HG03521 (cell line): ENCODE measurements at regions not wholly inside any gene's neighbourhood (a gene's known extent, or its start where the extent isn't known, plus 50 kb on each side); places are given as distances from the start of the nearest gene placed in this dataset.
"Not testable (repeated sequence)": the region's sequence is repeated elsewhere in the genome, so short reads cannot be mapped to it uniquely, and the experiment has no call there.

Source experiments
- ATAC-seq: cut with Tn5 transposase; IDR thresholded peaks from one replicate; pipeline ENCODE4 v1.9.1; 2021; ENCODE audit warnings: mild to moderate bottlenecking, moderate library complexity; ENCODE audit not compliant: unreplicated experiment

DNA sequence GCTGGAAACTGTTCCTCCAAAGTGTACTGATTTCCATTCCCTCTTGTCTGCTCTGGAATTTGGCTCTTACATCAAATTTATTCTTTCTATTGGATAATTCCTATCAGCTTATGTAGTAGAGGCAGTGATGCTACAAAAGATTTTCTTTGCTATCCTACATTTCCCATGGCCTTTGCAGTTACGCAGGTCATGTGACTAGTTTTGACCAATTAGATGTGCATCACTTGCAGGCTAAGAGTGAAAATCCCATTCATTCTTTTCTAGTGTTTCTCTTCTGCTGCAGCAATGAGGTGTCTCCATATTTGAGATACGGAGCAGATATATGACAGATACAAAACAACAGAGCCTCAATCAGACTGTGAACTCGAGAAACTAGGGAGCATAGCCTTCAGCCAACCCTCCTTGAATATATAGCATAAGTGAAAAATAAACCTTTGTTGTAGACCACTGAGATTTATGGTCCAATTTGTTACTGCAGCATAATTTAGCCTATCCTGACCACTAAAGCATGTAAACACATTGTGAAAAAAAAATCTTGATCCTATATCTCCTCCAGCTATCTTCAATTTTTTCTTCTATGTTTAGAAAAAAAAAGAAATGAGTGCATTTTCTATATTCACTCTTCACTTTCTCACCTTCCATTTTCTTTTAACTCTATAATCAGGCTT lies 102.0 kb downstream of the HNMT start:
- no peak for ATAC-seq

GRCh38 chr2:138066841-138067240 lies 102.6 kb downstream of the HNMT start:
- ATAC-seq, result no peak

GRCh38 chr2:138068669-138069068 lies 104.4 kb downstream of the HNMT start:
- not testable (repeated sequence) for ATAC-seq

DNA sequence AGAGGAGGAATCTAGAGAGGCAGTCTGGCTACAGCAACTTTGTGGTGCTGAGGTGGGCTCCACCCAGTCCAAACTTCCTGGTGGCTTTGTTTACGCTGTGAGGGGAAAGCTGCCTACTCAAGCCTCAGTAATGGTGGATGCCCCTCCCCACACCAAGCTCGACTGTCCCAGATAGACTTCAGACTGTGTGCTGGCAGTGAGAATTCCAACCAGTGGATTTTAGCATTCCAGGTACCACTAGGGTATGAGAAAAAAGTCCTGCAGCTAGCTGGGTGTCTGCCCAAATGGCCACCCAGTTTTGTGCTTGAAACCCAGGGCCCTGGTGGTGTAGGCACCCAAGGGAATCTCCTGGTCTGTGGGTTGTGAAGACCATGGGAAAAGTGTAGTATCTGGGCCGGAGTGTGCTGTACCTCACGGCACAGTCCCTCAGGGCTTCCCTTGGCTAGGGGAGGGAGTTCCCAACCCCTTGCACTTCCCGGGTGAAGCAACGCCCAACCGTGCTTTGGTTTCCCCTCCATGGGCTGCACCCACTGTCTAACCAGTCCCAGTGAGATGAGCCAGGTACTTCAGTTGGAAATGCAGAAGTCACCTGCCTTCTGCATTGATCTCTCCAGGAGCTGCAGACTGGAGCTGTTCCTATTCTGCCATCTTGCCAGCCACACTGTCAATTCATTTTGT lies 106.9 kb downstream of the HNMT start:
- ATAC-seq, result not testable (repeated sequence)

DNA sequence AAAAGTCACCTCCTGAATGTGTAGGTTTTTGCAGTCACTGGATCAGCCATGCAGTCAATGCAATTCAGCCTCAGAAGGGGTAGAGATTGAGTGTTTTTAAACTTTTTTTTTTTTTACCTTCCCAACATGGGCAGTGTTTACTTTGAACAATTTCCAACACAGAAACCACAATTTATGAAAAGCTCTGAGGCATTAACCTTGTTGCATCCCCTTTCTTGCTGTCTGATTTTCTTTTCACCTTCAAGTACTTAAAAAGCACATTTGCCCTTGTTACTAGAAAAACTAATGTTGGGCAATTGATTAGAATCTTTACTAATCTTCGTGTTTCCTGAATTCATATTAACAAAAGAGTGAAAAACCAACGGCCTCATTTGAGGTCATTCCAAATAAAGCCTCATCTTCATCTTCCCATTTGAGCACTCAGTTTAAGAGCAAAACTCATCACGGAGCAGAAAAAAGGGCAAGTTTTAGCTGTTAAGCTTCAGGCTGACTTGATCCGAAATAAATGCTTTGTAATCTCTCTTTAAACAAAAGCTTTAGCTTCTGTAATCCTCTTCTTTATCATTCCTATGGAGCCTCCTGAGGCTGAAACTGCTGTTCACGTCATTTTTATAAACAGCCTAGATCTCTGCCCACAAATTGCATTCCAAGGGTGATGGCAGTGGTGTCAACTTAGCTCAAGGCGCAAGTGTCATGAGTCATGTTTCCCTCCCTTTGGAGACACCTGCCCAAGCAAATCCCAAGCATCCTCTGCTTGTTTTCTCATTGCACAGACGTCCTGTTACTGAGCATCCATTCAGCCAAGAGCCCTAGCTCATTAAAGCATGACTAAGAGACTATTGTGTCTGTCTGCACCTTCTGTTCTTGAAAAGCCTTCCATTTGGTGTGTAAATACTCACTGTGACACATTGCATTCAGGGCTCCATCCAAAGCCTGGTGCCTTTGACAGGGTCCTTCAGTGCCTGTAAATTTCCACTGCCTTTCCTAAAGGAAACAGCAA lies 107.7 kb downstream of the HNMT start:
- no peak for ATAC-seq

GRCh38 chr2:138078153-138078552 lies 113.9 kb downstream of the HNMT start:
- ATAC-seq, result no peak

GRCh38 chr2:138079976-138080375 lies 115.7 kb downstream of the HNMT start:
- no peak for ATAC-seq

GRCh38 chr2:138081225-138082073 lies 117.2 kb downstream of the HNMT start:
- ATAC-seq, result no peak

DNA sequence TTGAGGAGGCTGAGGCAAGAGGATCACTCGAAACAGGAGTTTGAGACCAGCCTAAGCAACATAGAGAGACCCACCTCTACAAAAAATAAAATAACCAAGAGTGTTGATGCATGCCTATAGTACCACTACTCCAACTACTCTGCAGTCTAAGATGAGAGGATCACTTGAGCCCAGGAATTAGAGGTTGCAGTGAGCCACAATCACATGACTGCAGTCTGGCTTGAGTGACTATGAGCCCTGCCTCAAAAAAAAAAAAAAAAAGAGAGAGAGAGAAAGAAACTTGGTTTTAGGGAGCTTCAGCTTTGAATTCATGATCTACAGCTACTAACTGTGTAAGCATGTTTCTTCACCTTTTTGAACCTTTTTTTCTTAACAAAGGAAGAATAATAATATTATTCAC lies 119.9 kb downstream of the HNMT start:
- no peak for ATAC-seq

- not testable (repeated sequence) for ATAC-seq
Measured at GRCh38 chr2:138085441-138085840, 121.2 kb downstream of the HNMT start.

DNA sequence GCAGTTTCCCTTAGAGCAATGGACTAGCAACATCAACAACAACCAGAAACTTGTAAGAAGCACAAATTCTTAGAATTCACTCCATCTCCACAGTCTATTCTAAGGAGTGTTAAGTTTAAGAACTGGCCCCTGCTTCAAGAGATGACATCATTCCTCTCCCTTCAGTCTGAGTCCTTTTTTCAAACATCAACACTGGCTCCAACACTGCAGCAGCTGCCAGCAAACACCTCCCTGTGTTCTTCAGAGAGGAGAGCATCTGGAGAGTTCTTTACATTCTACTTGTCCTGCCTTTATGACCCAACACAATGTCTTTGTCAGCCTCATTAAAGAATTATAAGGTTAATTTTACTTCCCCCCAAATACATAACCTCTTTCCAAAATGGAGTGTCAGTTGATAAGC lies 122.3 kb downstream of the HNMT start:
- no peak for ATAC-seq

DNA sequence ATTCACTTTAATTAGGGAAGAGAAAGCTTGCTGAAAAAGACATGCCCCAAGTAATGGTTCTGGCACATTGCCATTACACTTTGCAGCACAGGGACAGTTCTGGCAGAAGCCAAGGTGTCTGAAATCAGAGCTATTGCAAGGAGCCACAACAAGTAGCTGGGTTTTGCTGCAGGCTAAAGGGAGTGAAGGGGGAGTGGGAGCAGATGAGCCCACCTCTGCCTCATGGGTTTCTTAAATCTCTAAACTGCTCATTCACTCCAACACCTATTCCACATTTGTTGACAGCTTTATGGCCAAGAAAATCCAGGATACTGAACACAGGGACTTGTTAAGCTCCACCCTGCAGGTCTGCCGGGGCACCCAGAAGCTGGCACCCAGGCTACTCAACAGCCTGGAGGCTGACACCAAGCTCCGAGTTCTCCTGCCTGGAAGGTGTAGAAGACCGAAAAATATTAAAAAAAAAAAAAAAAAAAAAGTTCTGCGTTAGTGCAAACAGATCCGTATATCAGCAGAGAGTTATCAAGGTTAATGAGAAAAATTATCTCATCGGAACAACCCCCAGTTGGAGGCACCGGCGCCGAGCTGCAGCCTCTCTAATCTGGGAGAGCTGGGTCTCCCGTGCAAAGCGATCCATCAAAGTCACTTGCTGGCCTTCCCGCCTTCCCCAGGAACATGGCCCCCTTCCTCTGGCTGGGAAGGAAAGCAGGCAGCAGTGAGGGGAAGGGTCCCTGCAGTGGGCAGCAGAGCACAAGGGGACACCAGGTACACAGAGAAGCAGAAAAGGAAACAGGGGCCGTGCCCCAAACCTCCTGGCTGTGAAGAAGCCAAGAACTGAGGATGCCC lies 123.7 kb downstream of the HNMT start:
- ATAC-seq, result no peak

- ATAC-seq, result no peak
Measured at GRCh38 chr2:138090330-138090729, 126.1 kb downstream of the HNMT start.

DNA sequence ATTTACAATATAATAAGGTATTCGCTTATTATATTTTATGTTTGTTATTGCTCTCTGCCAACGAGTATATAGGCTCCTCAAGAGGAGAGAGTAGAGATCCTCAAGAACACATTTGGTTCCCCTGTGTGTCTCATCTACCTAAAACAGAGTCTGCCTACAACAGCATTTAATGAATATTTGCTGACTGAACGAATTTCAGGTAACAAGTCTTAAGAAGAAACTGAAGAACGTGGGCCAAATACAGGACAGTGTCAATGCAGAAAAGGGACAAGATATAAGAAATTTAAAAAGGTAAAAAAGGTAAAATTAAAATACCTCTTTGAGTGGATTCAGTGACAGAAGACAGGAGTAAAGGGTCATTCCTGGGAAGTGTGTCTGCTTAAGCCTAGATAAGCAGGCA lies 129.2 kb downstream of the HNMT start:
- no peak for ATAC-seq

DNA sequence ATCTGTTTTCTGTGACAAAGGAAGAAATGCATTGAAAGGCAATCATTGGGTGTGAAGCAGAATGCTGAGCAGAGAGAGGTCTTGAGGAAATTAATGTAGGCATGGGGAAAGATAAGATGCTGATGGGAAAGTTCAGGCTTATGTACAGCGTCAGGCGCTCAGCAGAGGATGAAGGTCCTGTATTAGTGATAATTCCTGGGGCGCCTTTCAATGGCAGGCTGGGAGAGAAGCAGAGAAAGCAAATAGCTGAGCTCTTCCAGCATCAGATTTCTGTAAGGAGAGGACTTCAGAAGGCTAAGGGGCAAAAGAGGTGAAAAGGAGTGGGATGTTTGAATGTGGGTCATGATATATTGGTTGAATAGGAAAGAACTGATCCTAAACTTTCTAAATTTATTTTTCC lies 129.8 kb downstream of the HNMT start:
- no peak for ATAC-seq

- ATAC-seq, result no peak
Measured at GRCh38 chr2:138095336-138095735, 131.1 kb downstream of the HNMT start.

- ATAC-seq, result not testable (repeated sequence)
Measured at GRCh38 chr2:138099288-138099687, 135.0 kb downstream of the HNMT start.

DNA sequence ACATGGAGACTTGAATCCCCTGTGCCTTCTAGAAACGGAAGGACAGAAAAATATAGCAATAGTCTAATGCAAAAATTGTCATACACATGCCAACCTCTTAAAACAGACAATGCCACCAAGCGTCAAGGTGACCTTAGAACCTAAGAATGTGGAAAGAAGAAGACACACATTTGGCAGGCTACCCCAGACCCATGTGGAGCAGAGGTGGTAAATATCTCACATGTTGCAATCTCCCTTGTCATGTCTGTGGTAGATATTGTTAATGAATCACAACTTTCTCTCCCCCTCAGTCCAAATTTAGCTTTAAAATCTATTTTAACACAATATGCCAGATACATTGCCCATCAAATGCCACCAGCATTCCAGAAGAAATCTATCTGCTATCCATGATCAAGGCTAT lies 137.4 kb downstream of the HNMT start:
- ATAC-seq, result no peak

GRCh38 chr2:138102664-138103063 lies 138.4 kb downstream of the HNMT start:
- no peak for ATAC-seq

DNA sequence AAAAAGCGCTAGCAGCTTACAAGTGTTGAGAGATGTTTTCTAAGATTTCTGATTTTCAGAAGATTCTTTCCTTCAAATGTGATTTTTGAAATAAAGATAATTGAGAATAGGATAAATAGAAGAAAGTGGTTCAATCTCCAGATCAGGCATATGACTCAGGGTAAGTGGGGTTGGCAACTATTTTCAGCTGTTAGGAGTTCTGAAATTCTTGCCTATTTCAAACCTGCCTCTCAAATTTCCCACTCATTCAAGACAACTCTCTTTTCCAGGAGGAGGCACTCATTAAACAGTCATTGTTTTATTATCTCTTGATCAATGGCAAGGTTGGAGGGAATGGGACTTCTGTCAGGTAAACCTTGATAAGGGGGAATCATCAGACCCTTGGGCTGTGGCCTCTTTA lies 138.9 kb downstream of the HNMT start:
- no peak for ATAC-seq
